MM.1S (cell line): ENCODE measurements at regions not wholly inside any gene's neighbourhood (a gene's known extent, or its start where the extent isn't known, plus 50 kb on each side); places are given as distances from the start of the nearest gene placed in this dataset.

Experiments
- DNase-seq: peaks from one replicate; pipeline ENCODE4 v3.0.0-alpha.2; 2015
- H2AFZ ChIP-seq: fragments of 300-600 bp; sonication (generic); 2 replicates; pipeline ENCODE4 v1.6.0; 2016; ENCODE audit warnings: antibody characterized with exemption, low read length
- H3F3A ChIP-seq: fragments of 300-600 bp; sonication (generic); 2 replicates; pipeline ENCODE4 v1.6.1; 2016; ENCODE audit warnings: mild to moderate bottlenecking, antibody characterized with exemption, low read length, moderate library complexity, mixed read lengths; ENCODE audit not compliant: insufficient read depth
- H3K27ac ChIP-seq: fragments of 300-600 bp; sonication (generic); 2 replicates; pipeline ENCODE4 v1.5.1; 2016; ENCODE audit warnings: mild to moderate bottlenecking, low read length
- H3K27me3 ChIP-seq: fragments of 300-600 bp; sonication (generic); replicated peaks from 2 replicates; pipeline ENCODE4 v1.6.0; 2016; ENCODE audit warnings: low read length; ENCODE audit not compliant: insufficient read depth
- H3K36me3 ChIP-seq: fragments of 300-600 bp; sonication (generic); replicated peaks from 2 replicates; pipeline ENCODE4 v1.6.1; 2016; ENCODE audit warnings: mild to moderate bottlenecking, low read length, mixed read lengths; ENCODE audit not compliant: insufficient read depth
- H3K4me1 ChIP-seq: fragments of 300-600 bp; sonication (generic); 2 replicates; pipeline ENCODE4 v1.6.1; 2016; ENCODE audit warnings: low read length, mixed read lengths
- H3K4me2 ChIP-seq: fragments of 300-600 bp; sonication (generic); 2 replicates; pipeline ENCODE4 v1.6.0; 2016; ENCODE audit warnings: low read depth, low read length
- H3K4me3 ChIP-seq: fragments of 300-600 bp; sonication (generic); 2 replicates; pipeline ENCODE4 v1.5.1; 2016; ENCODE audit warnings: low read length, mixed read lengths
- H3K79me2 ChIP-seq: fragments of 300-600 bp; sonication (generic); 2 replicates; pipeline ENCODE4 v1.6.1; 2016; ENCODE audit warnings: mixed run types, low read length, mixed read lengths
- H3K9ac ChIP-seq: fragments of 300-600 bp; sonication (generic); 2 replicates; pipeline ENCODE4 v1.6.1; 2016; ENCODE audit warnings: low read length, mixed read lengths
- H3K9me2 ChIP-seq: fragments of 300-600 bp; sonication (generic); replicated peaks from 2 replicates; pipeline ENCODE4 v1.6.1; 2016; ENCODE audit warnings: mild to moderate bottlenecking, low read length, mixed read lengths; ENCODE audit not compliant: insufficient read depth
- H3K9me3 ChIP-seq: fragments of 300-600 bp; sonication (generic); replicated peaks from 2 replicates; pipeline ENCODE4 v1.6.1; 2016; ENCODE audit warnings: mild to moderate bottlenecking, low read length, mixed read lengths; ENCODE audit not compliant: insufficient read depth
- H4K20me1 ChIP-seq: fragments of 300-600 bp; sonication (generic); 2 replicates; pipeline ENCODE4 v1.6.1; 2016; ENCODE audit warnings: mild to moderate bottlenecking, low read length, moderate library complexity, mixed read lengths; ENCODE audit not compliant: insufficient read depth
- EZH2 ChIP-seq: fragments of 300-600 bp; sonication (generic); optimal IDR thresholded peaks from 2 replicates; pipeline ENCODE3; 2017; ENCODE audit warnings: low read depth, mild to moderate bottlenecking, antibody characterized with exemption, low read length, mixed read lengths
- EZH2phosphoT487 ChIP-seq: fragments of 300-600 bp; sonication (generic); IDR thresholded peaks from 2 replicates; pipeline ENCODE4 v1.6.1; 2018; ENCODE audit warnings: antibody characterized with exemption, low read length
- TF ChIP-seq, protein P1 (sequence below): fragments of 300-600 bp; sonication (generic); IDR thresholded peaks from 2 replicates; pipeline ENCODE4 v1.5.1; 2016; ENCODE audit warnings: antibody characterized with exemption, low read length, mixed read lengths

DNA sequence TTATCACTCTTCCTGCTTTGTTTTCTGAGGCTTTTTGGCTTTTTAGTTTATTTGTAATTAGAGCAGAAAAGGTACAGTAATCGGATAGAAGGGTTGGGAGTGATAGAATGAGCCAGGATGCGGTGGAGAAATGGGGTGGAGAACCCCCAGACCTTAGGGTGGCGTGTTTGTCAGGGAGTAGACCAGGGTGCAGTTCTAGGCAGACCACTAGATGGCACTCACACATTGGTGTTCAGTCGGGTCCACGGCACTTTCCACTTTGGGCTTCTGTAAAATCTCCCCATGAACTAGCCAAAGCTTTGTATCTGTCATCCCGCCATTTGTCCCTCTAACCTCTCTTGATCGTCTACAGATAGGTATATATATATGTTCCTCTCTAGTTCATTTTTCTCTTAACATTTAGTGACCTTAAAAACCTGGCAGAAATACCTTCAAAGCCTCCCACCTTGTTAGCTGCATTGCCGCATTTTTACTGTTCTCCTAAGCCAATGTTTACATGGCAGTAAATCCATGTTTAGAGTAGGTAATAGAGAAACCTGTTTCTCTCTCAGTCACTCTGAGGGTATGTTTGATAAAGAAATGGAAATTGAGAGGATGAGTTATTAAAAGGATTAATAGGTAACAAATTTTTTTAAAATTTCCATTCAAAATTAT lies 154.9 kb downstream of the TM9SF2 start:
- Histone ChIP-seq H3K9me3 (no peaks in the 10 kb centered on the region), H3K27me3 (no peaks in the 10 kb centered on the region), H3K79me2 (no peaks in the 10 kb centered on the region), H3K27ac (no peak overlapping the region), H3K9ac (no peak overlapping the region), H4K20me1 (no peaks in the 10 kb centered on the region), H3K36me3 (no peaks in the 10 kb centered on the region), H3K9me2 (no peaks in the 10 kb centered on the region), H3K4me1 (no peaks in the 10 kb centered on the region), H3F3A (no peaks in the 10 kb centered on the region; the same call in 1 of the 2 replicates), H2AFZ (no peak overlapping the region), H3K4me3 (no peak overlapping the region), H3K4me2 (no peak overlapping the region)
- DNase-seq = peak; percentile 64
- TF ChIP-seq, protein P1, sequence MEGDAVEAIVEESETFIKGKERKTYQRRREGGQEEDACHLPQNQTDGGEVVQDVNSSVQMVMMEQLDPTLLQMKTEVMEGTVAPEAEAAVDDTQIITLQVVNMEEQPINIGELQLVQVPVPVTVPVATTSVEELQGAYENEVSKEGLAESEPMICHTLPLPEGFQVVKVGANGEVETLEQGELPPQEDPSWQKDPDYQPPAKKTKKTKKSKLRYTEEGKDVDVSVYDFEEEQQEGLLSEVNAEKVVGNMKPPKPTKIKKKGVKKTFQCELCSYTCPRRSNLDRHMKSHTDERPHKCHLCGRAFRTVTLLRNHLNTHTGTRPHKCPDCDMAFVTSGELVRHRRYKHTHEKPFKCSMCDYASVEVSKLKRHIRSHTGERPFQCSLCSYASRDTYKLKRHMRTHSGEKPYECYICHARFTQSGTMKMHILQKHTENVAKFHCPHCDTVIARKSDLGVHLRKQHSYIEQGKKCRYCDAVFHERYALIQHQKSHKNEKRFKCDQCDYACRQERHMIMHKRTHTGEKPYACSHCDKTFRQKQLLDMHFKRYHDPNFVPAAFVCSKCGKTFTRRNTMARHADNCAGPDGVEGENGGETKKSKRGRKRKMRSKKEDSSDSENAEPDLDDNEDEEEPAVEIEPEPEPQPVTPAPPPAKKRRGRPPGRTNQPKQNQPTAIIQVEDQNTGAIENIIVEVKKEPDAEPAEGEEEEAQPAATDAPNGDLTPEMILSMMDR = peak; percentile 91
- no peak for TF ChIP-seq EZH2

DNA sequence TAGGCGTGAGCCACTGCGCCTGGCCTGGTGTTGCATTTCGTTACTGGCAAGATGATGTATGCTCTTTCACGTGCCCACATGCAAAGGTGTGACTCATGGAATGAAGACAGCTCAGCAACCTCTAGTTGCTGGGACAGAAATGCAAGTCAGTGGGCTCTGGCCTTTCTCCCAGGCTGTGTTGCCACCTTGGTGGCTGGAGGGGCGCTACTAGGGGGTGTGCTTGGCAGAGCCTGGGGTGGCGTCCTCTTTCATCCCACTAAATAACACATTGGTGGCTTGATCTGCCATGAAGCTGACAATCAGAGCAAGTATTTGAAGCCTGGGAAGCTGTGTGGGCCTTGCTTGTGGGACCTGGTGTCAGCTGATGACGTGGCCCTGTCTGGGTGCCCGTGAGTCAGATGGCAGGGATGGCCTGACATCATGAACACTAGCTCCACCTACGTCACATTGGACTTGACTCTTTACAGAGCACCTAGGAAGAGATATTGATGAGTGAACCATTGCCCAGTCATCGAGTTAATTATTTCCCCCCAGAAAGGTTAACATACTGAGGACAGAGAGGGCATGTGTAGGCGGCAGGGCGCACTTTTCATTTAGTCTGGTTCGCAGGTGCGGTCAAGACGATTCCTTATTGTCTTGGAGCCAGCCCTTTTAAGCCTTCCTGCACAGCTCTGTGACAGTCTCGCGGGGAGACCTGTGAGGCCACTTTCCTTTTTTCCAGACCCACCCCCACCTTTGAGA lies 154.2 kb downstream of the TM9SF2 start:
- Histone ChIP-seq H3K9me2 (no peaks in the 10 kb centered on the region), H3K36me3 (no peaks in the 10 kb centered on the region), H3K9ac (no peak overlapping the region), H3K79me2 (no peaks in the 10 kb centered on the region), H3K4me2 (no peak overlapping the region), H3K4me1 (no peaks in the 10 kb centered on the region), H4K20me1 (no peaks in the 10 kb centered on the region), H2AFZ (no peak overlapping the region), H3F3A (no peaks in the 10 kb centered on the region; the same call in 1 of the 2 replicates), H3K27me3 (no peaks in the 10 kb centered on the region), H3K4me3 (no peak overlapping the region), H3K27ac (no peak overlapping the region), H3K9me3 (no peaks in the 10 kb centered on the region)
- TF ChIP-seq, protein P1 = no peak
- TF ChIP-seq EZH2 = no peak
- no peak for TF ChIP-seq EZH2phosphoT487
- no peak for DNase-seq

DNA sequence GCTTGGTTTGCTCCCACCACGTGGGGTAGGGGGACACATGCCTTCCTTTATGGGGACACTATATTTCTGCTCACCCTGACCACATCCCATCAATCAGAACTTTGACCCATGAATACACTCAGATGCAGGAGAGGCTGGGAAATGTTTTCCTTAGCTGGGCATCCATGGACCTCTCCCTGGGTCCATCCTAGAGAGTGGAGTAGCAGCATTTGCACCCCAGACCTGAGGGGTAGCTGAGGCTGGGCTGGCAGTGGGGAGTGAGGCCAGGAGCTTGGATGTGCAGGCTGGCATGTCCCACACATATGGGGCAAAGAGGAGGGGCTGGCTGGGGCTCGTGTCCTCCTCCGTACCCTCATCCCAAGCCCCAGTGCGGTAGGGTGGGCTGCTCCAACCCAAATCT lies 152.8 kb downstream of the TM9SF2 start:
- TF ChIP-seq, protein P1 = no peak
- TF ChIP-seq EZH2phosphoT487 (no peak), EZH2 (no peak)

More for the DNA sequence above, 152.8 kb downstream of the TM9SF2 start:
- no peaks in the 10 kb centered on the region for H3K4me1 ChIP-seq
- DNase-seq = no peak
- no peak overlapping the region for H2AFZ ChIP-seq
- H3F3A ChIP-seq = no peaks in the 10 kb centered on the region; the same call in 1 of the 2 replicates
- no peaks in the 10 kb centered on the region for H3K36me3 ChIP-seq
- no peak overlapping the region for H3K27ac ChIP-seq
- H4K20me1 ChIP-seq = no peaks in the 10 kb centered on the region
- H3K9ac ChIP-seq = no peak overlapping the region
- no peaks in the 10 kb centered on the region for H3K9me2 ChIP-seq
- H3K4me2 ChIP-seq = no peak overlapping the region
- no peaks in the 10 kb centered on the region for H3K27me3 ChIP-seq
- H3K79me2 ChIP-seq = no peaks in the 10 kb centered on the region
- no peak overlapping the region for H3K4me3 ChIP-seq
- H3K9me3 ChIP-seq = no peaks in the 10 kb centered on the region
